ENCODE measurements at regions not wholly inside any gene's neighbourhood (a gene's known extent, or its start where the extent isn't known, plus 50 kb on each side); places are given as distances from the start of the nearest gene placed in this dataset.
A peak's percentile ranks its signal among the peaks of the same experiment; 100 is the strongest.

- H3K9me3 Mint-ChIP-seq (ENCODE audit: unreplicated experiment) = no peaks in the 10 kb centered on the region
- DNase-seq (ENCODE audit: extremely low spot score, unreplicated experiment) = no peak
- no peaks in the 10 kb centered on the region for H3K36me3 Mint-ChIP-seq (ENCODE audit: unreplicated experiment)
- no peak overlapping the region for H3K4me3 Mint-ChIP-seq (ENCODE audit: unreplicated experiment)
- peaks cover 27% of the 10 kb centered on the region for H3K4me1 Mint-ChIP-seq (ENCODE audit: unreplicated experiment)
- H3K27ac Mint-ChIP-seq (ENCODE audit: unreplicated experiment) = peak overlapping the region; percentile 50
- TF ChIP-seq, protein P1, sequence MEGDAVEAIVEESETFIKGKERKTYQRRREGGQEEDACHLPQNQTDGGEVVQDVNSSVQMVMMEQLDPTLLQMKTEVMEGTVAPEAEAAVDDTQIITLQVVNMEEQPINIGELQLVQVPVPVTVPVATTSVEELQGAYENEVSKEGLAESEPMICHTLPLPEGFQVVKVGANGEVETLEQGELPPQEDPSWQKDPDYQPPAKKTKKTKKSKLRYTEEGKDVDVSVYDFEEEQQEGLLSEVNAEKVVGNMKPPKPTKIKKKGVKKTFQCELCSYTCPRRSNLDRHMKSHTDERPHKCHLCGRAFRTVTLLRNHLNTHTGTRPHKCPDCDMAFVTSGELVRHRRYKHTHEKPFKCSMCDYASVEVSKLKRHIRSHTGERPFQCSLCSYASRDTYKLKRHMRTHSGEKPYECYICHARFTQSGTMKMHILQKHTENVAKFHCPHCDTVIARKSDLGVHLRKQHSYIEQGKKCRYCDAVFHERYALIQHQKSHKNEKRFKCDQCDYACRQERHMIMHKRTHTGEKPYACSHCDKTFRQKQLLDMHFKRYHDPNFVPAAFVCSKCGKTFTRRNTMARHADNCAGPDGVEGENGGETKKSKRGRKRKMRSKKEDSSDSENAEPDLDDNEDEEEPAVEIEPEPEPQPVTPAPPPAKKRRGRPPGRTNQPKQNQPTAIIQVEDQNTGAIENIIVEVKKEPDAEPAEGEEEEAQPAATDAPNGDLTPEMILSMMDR (IDR thresholded peaks at IDR 0.05) = no peak
- H3K27me3 Mint-ChIP-seq (ENCODE audit: unreplicated experiment) = no peaks in the 10 kb centered on the region
Observed at GRCh38 chr7:119664601-119665000, 608.4 kb upstream of the KCND2 start.

- TF ChIP-seq, protein P1 (IDR thresholded peaks at IDR 0.05) = no peak
- H3K4me3 Mint-ChIP-seq (ENCODE audit: unreplicated experiment) = no peak overlapping the region
- no peaks in the 10 kb centered on the region for H3K27me3 Mint-ChIP-seq (ENCODE audit: unreplicated experiment)
- no peaks in the 10 kb centered on the region for H3K9me3 Mint-ChIP-seq (ENCODE audit: unreplicated experiment)
- no peak overlapping the region for H3K27ac Mint-ChIP-seq (ENCODE audit: unreplicated experiment)
- peaks cover 34% of the 10 kb centered on the region for H3K4me1 Mint-ChIP-seq (ENCODE audit: unreplicated experiment)
- no peaks in the 10 kb centered on the region for H3K36me3 Mint-ChIP-seq (ENCODE audit: unreplicated experiment)
- DNase-seq (ENCODE audit: extremely low spot score, unreplicated experiment) = no peak
Observed at GRCh38 chr7:119665796-119666195, 607.2 kb upstream of the KCND2 start.

GRCh38 chr7:119681336-119681735 lies 591.6 kb upstream of the KCND2 start:
- H3K4me1 Mint-ChIP-seq (ENCODE audit: unreplicated experiment) = peaks cover 26% of the 10 kb centered on the region
- TF ChIP-seq, protein P1 (IDR thresholded peaks at IDR 0.05) = no peak
- no peak overlapping the region for H3K27ac Mint-ChIP-seq (ENCODE audit: unreplicated experiment)
- no peaks in the 10 kb centered on the region for H3K9me3 Mint-ChIP-seq (ENCODE audit: unreplicated experiment)
- no peaks in the 10 kb centered on the region for H3K36me3 Mint-ChIP-seq (ENCODE audit: unreplicated experiment)
- no peak overlapping the region for H3K4me3 Mint-ChIP-seq (ENCODE audit: unreplicated experiment)
- no peak for DNase-seq (ENCODE audit: extremely low spot score, unreplicated experiment)
- H3K27me3 Mint-ChIP-seq (ENCODE audit: unreplicated experiment) = no peaks in the 10 kb centered on the region

- Mint-ChIP-seq H3K4me1 (ENCODE audit: unreplicated experiment) (peaks cover 25% of the 10 kb centered on the region), H3K4me3 (ENCODE audit: unreplicated experiment) (no peak overlapping the region), H3K27me3 (ENCODE audit: unreplicated experiment) (no peaks in the 10 kb centered on the region), H3K27ac (ENCODE audit: unreplicated experiment) (no peak overlapping the region), H3K36me3 (ENCODE audit: unreplicated experiment) (no peaks in the 10 kb centered on the region), H3K9me3 (ENCODE audit: unreplicated experiment) (no peaks in the 10 kb centered on the region)
- TF ChIP-seq, protein P1 (IDR thresholded peaks at IDR 0.05) = no peak
- DNase-seq (ENCODE audit: extremely low spot score, unreplicated experiment) = no peak
Observed at GRCh38 chr7:119684763-119685162, 588.2 kb upstream of the KCND2 start.

- no peak for DNase-seq (ENCODE audit: extremely low spot score, unreplicated experiment)
- H3K4me1 Mint-ChIP-seq (ENCODE audit: unreplicated experiment) = peaks cover 25% of the 10 kb centered on the region
- TF ChIP-seq, protein P1 (IDR thresholded peaks at IDR 0.05) = no peak
- no peaks in the 10 kb centered on the region for H3K9me3 Mint-ChIP-seq (ENCODE audit: unreplicated experiment)
- H3K4me3 Mint-ChIP-seq (ENCODE audit: unreplicated experiment) = no peak overlapping the region
- no peaks in the 10 kb centered on the region for H3K36me3 Mint-ChIP-seq (ENCODE audit: unreplicated experiment)
- no peak overlapping the region for H3K27ac Mint-ChIP-seq (ENCODE audit: unreplicated experiment)
- no peaks in the 10 kb centered on the region for H3K27me3 Mint-ChIP-seq (ENCODE audit: unreplicated experiment)
Observed at GRCh38 chr7:119685906-119686305, 587.1 kb upstream of the KCND2 start.
